ENCODE measurements at regions not wholly inside any gene's neighbourhood (a gene's known extent, or its start where the extent isn't known, plus 50 kb on each side); places are given as distances from the start of the nearest gene placed in this dataset.
A peak's percentile ranks its signal among the peaks of the same experiment; 100 is the strongest.
"Not testable (repeated sequence)": the region's sequence is repeated elsewhere in the genome, so short reads cannot be mapped to it uniquely, and the experiment has no call there.

- H3K27ac ChIP-seq; DNase-seq (ENCODE audit: low spot score in 2 of 2); H3K36me3 ChIP-seq; intact Hi-C loops (cut with DNase I; ENCODE audit: low total_unique reads); H3K4me1 ChIP-seq; H3K4me3 ChIP-seq; H3K9me3 ChIP-seq; H3K27me3 ChIP-seq: not testable (repeated sequence)
Observed at GRCh38 chr7:55706451-55707195, 134.3 kb upstream of the VOPP1 start.

- H3K4me1 ChIP-seq; H3K27ac ChIP-seq; H3K9me3 ChIP-seq; H3K4me3 ChIP-seq; intact Hi-C loops (cut with DNase I; ENCODE audit: low total_unique reads); H3K36me3 ChIP-seq; H3K27me3 ChIP-seq; DNase-seq (ENCODE audit: low spot score in 2 of 2): not testable (repeated sequence)
Observed at GRCh38 chr7:55705728-55706450, 133.6 kb upstream of the VOPP1 start.

GRCh38 chr7:55702831-55703230, 130.5 kb upstream of the VOPP1 start:
- H3K4me1 ChIP-seq; DNase-seq (ENCODE audit: low spot score in 2 of 2); H3K27me3 ChIP-seq; intact Hi-C loops (cut with DNase I; ENCODE audit: low total_unique reads); H3K4me3 ChIP-seq; H3K9me3 ChIP-seq; H3K27ac ChIP-seq; H3K36me3 ChIP-seq: not testable (repeated sequence)

- DNase-seq (ENCODE audit: low spot score in 2 of 2); H3K36me3 ChIP-seq; H3K4me1 ChIP-seq; H3K27me3 ChIP-seq; H3K4me3 ChIP-seq; intact Hi-C loops (cut with DNase I; ENCODE audit: low total_unique reads); H3K9me3 ChIP-seq; H3K27ac ChIP-seq: not testable (repeated sequence)
Observed at GRCh38 chr7:55699450-55699842, 127.1 kb upstream of the VOPP1 start.

- H3K4me3 ChIP-seq; DNase-seq (ENCODE audit: low spot score in 2 of 2); H3K4me1 ChIP-seq; H3K27ac ChIP-seq; H3K9me3 ChIP-seq; H3K36me3 ChIP-seq; intact Hi-C loops (cut with DNase I; ENCODE audit: low total_unique reads); H3K27me3 ChIP-seq: not testable (repeated sequence)
Observed at GRCh38 chr7:55698607-55699449, 126.5 kb upstream of the VOPP1 start.

GRCh38 chr7:55695893-55696701, 123.8 kb upstream of the VOPP1 start:
- H3K9me3 ChIP-seq; H3K4me3 ChIP-seq; intact Hi-C loops (cut with DNase I; ENCODE audit: low total_unique reads); DNase-seq (ENCODE audit: low spot score in 2 of 2); H3K27me3 ChIP-seq; H3K36me3 ChIP-seq; H3K4me1 ChIP-seq: not testable (repeated sequence)
- peak overlapping the region in 1 of 2 donors; percentile 48 for H3K27ac ChIP-seq

GRCh38 chr7:55694484-55694883, 122.2 kb upstream of the VOPP1 start:
- DNase-seq (ENCODE audit: low spot score in 2 of 2); H3K4me1 ChIP-seq; intact Hi-C loops (cut with DNase I; ENCODE audit: low total_unique reads); H3K27me3 ChIP-seq; H3K27ac ChIP-seq; H3K36me3 ChIP-seq; H3K9me3 ChIP-seq; H3K4me3 ChIP-seq: not testable (repeated sequence)

- intact Hi-C loops (cut with DNase I; ENCODE audit: low total_unique reads); H3K9me3 ChIP-seq; DNase-seq (ENCODE audit: low spot score in 2 of 2); H3K36me3 ChIP-seq; H3K27me3 ChIP-seq; H3K4me1 ChIP-seq: not testable (repeated sequence)
- Histone ChIP-seq H3K4me3 (peak overlapping the region in 1 of 3 donors; percentile 46), H3K27ac (peak overlapping the region; percentile 40 to 71)
Observed at GRCh38 chr7:55688684-55689681, 116.7 kb upstream of the VOPP1 start.

- DNase-seq (ENCODE audit: low spot score in 2 of 2); H3K4me3 ChIP-seq; H3K36me3 ChIP-seq; H3K27me3 ChIP-seq; H3K27ac ChIP-seq; H3K4me1 ChIP-seq; H3K9me3 ChIP-seq; intact Hi-C loops (cut with DNase I; ENCODE audit: low total_unique reads): not testable (repeated sequence)
Observed at GRCh38 chr7:55688261-55688660, 116.0 kb upstream of the VOPP1 start.

GRCh38 chr7:55687252-55687651, 115.0 kb upstream of the VOPP1 start:
- H3K4me3 ChIP-seq; H3K27ac ChIP-seq; H3K9me3 ChIP-seq; H3K36me3 ChIP-seq; H3K4me1 ChIP-seq; intact Hi-C loops (cut with DNase I; ENCODE audit: low total_unique reads); H3K27me3 ChIP-seq; DNase-seq (ENCODE audit: low spot score in 2 of 2): not testable (repeated sequence)

GRCh38 chr7:55686771-55687170, 114.5 kb upstream of the VOPP1 start:
- H3K4me1 ChIP-seq; H3K9me3 ChIP-seq; H3K27ac ChIP-seq; H3K36me3 ChIP-seq; H3K27me3 ChIP-seq; intact Hi-C loops (cut with DNase I; ENCODE audit: low total_unique reads); DNase-seq (ENCODE audit: low spot score in 2 of 2); H3K4me3 ChIP-seq: not testable (repeated sequence)

- H3K4me3 ChIP-seq; intact Hi-C loops (cut with DNase I; ENCODE audit: low total_unique reads); DNase-seq (ENCODE audit: low spot score in 2 of 2); H3K27me3 ChIP-seq; H3K9me3 ChIP-seq; H3K27ac ChIP-seq; H3K4me1 ChIP-seq; H3K36me3 ChIP-seq: not testable (repeated sequence)
Observed at GRCh38 chr7:55683501-55683900, 111.2 kb upstream of the VOPP1 start.

All from breast epithelium (tissue), 4 donors.